EH (cell line): ENCODE measurements at regions not wholly inside any gene's neighbourhood (a gene's known extent, or its start where the extent isn't known, plus 50 kb on each side); places are given as distances from the start of the nearest gene placed in this dataset.

Experiments
- DNase-seq: peaks from one replicate; pipeline ENCODE4 v3.0.0-alpha.2; 2015; ENCODE audit warnings: low read depth

- peak; percentile 23 for DNase-seq
Observed at GRCh38 chr4:82017680-82018079, 356.1 kb downstream of the HNRNPD start.

DNA sequence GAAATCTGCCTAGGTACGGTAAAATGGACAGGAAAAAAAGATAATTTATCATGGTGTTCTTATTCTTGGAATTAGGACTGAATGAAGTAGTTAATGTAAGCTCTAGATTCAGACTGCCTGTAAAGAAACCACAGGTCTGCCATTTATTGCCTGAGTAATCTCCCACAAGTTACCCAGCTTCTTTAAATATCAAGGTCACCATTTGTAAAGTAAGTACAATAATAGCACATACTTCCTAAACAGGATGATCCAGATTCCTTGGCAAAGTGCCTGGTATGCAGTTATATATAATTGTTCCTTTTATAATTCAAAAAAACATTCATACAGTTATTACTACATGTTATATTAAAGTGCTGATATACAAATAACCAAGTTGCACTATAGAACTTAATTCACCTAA lies 368.6 kb downstream of the HNRNPD start:
- no peak for DNase-seq

- DNase-seq = no peak
Observed at GRCh38 chr4:81997313-81997712, 376.5 kb downstream of the HNRNPD start.

DNA sequence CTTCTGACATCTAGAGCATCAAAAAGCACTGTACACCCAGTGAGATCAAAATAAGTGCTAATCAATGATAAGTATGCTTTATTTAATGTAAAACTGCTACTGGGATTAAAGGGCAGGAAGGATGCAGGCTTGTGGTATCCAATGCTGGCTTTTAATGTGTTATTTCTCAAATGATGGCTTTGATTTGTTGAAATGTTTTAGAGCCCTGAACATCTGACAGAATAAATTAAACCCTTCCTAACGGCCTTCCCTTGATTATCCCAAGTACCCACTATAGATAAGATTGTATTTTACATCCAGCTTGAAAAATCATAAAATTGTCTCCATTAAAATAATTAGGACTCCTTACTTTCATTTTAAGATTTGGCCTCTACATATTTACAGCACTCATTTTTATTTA lies 382.9 kb downstream of the HNRNPD start:
- no peak for DNase-seq

GRCh38 chr4:81990211-81990610 lies 383.6 kb downstream of the HNRNPD start:
- no peak for DNase-seq

- DNase-seq = no peak
Observed at GRCh38 chr4:81989202-81989601, 384.6 kb downstream of the HNRNPD start.

- DNase-seq = no peak
Observed at GRCh38 chr4:81988178-81988577, 385.6 kb downstream of the HNRNPD start.

GRCh38 chr4:81984746-81985145 lies 389.0 kb downstream of the HNRNPD start:
- no peak for DNase-seq

GRCh38 chr4:81982846-81983540 lies 390.8 kb downstream of the HNRNPD start:
- no peak for DNase-seq

DNA sequence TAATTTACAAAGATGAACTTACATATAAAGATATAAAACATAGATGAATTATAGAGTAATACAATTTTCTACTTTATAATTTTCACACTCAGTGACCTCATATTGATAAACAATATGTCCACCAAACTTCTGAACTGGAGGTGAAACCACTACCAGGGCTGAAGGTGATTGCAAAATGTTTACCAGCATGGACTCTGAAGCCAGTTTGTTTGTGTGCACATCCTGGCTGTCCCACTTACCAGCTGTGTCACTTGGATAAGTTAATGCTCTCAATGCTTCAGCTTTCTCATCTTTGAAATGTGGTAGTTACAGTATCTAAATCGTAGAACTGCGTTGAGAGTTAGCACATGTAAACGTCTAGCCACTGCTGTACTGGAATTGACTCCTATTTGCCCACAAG lies 392.6 kb downstream of the HNRNPD start:
- DNase-seq = no peak

GRCh38 chr4:81974523-81974922 lies 399.3 kb downstream of the HNRNPD start:
- no peak for DNase-seq

DNA sequence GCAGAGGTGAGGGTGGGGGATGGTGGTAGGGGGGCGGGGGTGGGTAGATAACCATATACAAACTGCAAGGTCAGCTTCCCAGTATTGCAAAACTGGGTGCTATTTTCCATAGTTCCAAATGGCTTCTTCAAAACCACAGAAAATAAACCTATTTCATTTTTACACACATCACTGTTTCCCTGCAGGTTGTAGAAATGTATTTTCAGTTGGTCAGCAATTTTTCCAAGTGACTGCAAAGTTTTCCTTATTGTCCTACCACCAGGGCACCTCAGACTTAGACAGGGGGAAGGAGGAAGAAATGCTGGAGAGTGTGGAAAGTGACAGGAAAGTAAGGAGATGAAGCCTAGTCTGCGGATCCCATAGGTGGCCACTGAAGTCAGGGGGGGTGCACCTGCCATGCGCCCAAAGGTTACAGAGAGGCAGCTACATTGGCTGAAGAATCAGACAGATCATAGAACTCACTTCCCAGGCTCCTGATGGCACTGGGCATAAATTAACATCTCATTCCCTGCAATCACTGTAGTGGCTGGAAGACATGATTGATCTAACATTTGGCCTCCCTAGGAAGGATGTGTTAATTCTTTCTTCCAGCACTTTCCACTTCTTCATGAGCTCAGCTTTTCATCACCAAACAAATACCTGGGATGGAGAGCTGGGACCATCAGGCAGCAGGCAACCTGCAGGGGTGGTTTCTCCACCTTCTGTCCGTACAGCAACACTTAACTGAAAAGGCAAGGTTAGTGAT lies 402.0 kb downstream of the HNRNPD start:
- no peak for DNase-seq

DNA sequence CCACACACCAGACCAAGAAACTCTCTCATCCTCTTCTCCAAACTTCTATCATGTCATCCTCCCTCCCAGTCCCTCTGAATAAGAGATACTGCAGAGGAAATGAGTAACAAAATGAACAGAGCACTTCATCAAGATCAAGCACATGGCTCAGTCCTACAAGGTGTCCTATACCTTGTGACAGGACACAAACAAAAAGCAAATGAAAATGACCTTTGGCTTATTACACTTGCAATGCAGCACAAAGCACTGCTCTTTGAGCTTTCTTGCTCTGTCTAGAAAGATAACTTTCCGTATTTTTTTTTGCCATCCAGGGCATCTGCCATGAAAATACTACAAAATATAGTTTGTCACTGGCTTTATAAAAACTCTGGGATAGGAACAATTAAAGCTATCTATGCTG lies 402.7 kb downstream of the HNRNPD start:
- DNase-seq = no peak

GRCh38 chr4:81970454-81970853 lies 403.3 kb downstream of the HNRNPD start:
- no peak for DNase-seq

GRCh38 chr4:81966676-81967075 lies 407.1 kb downstream of the HNRNPD start:
- DNase-seq = no peak

GRCh38 chr4:81965911-81966310 lies 407.9 kb downstream of the HNRNPD start:
- no peak for DNase-seq

DNA sequence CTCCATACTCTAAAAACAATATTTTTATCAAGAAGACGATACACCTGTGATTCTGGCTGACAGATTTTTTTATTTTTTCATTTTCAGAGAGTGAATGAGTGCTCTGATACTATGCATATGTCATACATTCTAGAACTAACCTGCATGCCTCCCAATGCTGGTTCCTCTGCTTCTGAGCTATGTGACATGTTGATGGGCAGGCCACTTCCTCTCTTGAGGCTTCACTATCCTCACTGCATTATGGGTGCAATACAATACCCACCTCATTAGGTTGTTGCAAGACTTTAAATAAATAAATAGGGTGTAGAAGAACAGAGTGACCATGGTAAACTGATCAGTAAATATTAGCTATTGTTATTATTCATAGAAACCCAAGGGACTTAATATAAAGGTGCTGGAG lies 408.3 kb downstream of the HNRNPD start:
- no peak for DNase-seq

- no peak for DNase-seq
Observed at GRCh38 chr4:81963763-81964020, 410.1 kb downstream of the HNRNPD start.

GRCh38 chr4:81963015-81963762 lies 410.6 kb downstream of the HNRNPD start:
- no peak for DNase-seq

- DNase-seq = no peak
Observed at GRCh38 chr4:81960961-81961360, 412.8 kb downstream of the HNRNPD start.

- no peak for DNase-seq
Observed at GRCh38 chr4:81954271-81954670, 419.5 kb downstream of the HNRNPD start.

- DNase-seq = no peak
Observed at GRCh38 chr4:81951891-81952455, 421.8 kb downstream of the HNRNPD start.

- DNase-seq = no peak
Observed at GRCh38 chr4:81946996-81947395, 426.8 kb downstream of the HNRNPD start.
